ENCODE measurements at regions not wholly inside any gene's neighbourhood (a gene's known extent, or its start where the extent isn't known, plus 50 kb on each side); places are given as distances from the start of the nearest gene placed in this dataset.

- no peak for TF ChIP-seq CHD2 (IDR thresholded peaks at IDR 0.05; ENCODE audit: low read depth, low read length)
- TF ChIP-seq CHD1 (IDR thresholded peaks at IDR 0.05; ENCODE audit: low read length) = no peak
- TF ChIP-seq ZBTB33 (CRISPR knock-in tag; IDR thresholded peaks at IDR 0.05) = no peak
- no peak for TF ChIP-seq HDAC3 (IDR thresholded peaks at IDR 0.05; ENCODE audit: borderline replicate concordance, partially characterized antibody)
- no peak for TF ChIP-seq SMC3 (conservative IDR thresholded peaks at IDR 0.05; ENCODE audit: insufficient read depth, low read depth, low read length)
- TF ChIP-seq NFYB (IDR thresholded peaks at IDR 0.05; ENCODE audit: extremely low read depth, insufficient read length) = no peak
- no peak for TF ChIP-seq SMAD3 (CRISPR knock-in tag; conservative IDR thresholded peaks at IDR 0.05)
- TF ChIP-seq SRF (CRISPR knock-in tag; IDR thresholded peaks at IDR 0.05) = no peak
- TF ChIP-seq CTBP1 (IDR thresholded peaks at IDR 0.05; ENCODE audit: borderline replicate concordance) = no peak
- TF ChIP-seq, protein P1, sequence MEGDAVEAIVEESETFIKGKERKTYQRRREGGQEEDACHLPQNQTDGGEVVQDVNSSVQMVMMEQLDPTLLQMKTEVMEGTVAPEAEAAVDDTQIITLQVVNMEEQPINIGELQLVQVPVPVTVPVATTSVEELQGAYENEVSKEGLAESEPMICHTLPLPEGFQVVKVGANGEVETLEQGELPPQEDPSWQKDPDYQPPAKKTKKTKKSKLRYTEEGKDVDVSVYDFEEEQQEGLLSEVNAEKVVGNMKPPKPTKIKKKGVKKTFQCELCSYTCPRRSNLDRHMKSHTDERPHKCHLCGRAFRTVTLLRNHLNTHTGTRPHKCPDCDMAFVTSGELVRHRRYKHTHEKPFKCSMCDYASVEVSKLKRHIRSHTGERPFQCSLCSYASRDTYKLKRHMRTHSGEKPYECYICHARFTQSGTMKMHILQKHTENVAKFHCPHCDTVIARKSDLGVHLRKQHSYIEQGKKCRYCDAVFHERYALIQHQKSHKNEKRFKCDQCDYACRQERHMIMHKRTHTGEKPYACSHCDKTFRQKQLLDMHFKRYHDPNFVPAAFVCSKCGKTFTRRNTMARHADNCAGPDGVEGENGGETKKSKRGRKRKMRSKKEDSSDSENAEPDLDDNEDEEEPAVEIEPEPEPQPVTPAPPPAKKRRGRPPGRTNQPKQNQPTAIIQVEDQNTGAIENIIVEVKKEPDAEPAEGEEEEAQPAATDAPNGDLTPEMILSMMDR (IDR thresholded peaks at IDR 0.05 in 2 of 3, conservative IDR thresholded peaks at IDR 0.05 in 1 of 3; ENCODE audit: insufficient read depth in 2 of 3, low read depth in 1 of 3, low read length in 3 of 3) = no peak
- no peak for TF ChIP-seq ZNF324 (CRISPR knock-in tag; IDR thresholded peaks at IDR 0.05)
- TF ChIP-seq HNRNPL (IDR thresholded peaks at IDR 0.05; ENCODE audit: low read depth, low read length) = no peak
These were observed 360.9 kb upstream of the KCNH8 start for GRCh38 chr3:18787441-18787840.

All from K562 (cell line).